ENCODE measurements at regions not wholly inside any gene's neighbourhood (a gene's known extent, or its start where the extent isn't known, plus 50 kb on each side); places are given as distances from the start of the nearest gene placed in this dataset.

DNA sequence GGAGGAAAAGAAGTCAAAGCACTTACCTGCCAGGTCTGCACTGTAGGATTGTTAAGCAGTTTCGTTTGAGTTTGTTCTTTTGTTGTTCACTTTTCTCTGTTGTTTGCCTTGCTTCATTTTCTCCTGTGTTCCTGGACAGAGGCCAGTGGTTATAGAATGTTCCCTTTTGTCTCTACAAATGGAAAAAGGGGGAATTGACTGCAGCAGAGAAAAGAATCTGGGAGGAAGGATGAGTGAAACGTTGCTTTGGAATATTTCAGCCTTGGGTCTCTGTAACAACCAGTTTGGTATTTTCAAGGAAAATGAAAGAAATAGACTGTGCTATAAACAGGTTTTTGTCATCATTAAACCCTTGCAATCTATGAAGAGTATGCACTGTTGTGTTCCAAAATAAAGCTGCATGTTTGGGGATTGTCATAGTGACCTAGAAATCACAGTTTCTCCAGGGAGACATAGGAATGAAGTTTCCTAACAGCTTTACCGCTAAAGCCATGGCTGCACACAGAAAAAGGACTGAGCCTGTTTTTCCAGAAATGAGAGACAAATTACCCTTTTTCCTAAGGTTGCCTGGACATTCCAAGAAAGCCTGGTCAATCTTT is 60.8 kb upstream of the HABP2 start:
- WGBS, 2 donors = 30 to 33% methylated on average over 3 of the region's 3 CpGs
- DNase-seq (no peak), ATAC-seq (peak; percentile 54)
- no peak for TF ChIP-seq POLR2A (IDR thresholded peaks at IDR 0.05)
- TF ChIP-seq, protein P1, sequence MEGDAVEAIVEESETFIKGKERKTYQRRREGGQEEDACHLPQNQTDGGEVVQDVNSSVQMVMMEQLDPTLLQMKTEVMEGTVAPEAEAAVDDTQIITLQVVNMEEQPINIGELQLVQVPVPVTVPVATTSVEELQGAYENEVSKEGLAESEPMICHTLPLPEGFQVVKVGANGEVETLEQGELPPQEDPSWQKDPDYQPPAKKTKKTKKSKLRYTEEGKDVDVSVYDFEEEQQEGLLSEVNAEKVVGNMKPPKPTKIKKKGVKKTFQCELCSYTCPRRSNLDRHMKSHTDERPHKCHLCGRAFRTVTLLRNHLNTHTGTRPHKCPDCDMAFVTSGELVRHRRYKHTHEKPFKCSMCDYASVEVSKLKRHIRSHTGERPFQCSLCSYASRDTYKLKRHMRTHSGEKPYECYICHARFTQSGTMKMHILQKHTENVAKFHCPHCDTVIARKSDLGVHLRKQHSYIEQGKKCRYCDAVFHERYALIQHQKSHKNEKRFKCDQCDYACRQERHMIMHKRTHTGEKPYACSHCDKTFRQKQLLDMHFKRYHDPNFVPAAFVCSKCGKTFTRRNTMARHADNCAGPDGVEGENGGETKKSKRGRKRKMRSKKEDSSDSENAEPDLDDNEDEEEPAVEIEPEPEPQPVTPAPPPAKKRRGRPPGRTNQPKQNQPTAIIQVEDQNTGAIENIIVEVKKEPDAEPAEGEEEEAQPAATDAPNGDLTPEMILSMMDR (IDR thresholded peaks at IDR 0.05) = no peak
- no peak overlapping the region for H3K4me3 ChIP-seq
- no peak overlapping the region for H3K27ac ChIP-seq
- H3K27me3 ChIP-seq = no peaks in the 10 kb centered on the region
- no peaks in the 10 kb centered on the region for H3K9me3 ChIP-seq
- H3K4me1 ChIP-seq = no peaks in the 10 kb centered on the region
- H3K36me3 ChIP-seq (replicated peaks in 1 of 2; ENCODE audit: insufficient read depth in 1 of 2, low read depth in 2 of 2) = no peaks in the 10 kb centered on the region
- intact Hi-C loops (cut with DNase I) = no loop called here

DNA sequence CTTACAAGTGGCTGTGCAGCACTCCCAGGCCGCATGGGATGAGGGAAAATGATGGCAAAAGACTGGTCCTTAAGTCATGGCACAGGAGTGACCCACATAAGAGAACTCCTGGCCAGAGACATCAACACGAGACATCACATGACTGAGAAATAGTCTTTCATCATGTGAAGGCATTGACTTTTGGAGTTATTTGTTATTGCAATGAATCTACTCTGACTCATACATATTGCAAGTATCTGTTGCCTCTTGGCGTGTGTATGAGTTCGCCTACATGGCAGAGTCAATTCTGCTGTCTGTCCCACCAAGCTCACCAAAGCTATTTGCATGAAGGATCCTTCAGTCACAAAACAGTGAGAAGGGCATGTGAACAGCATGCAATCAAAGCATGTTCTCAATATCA is 59.7 kb upstream of the HABP2 start:
- TF ChIP-seq POLR2A (IDR thresholded peaks at IDR 0.05) = no peak
- TF ChIP-seq, protein P1 (IDR thresholded peaks at IDR 0.05) = no peak
- H3K27ac ChIP-seq = no peak overlapping the region
- no peaks in the 10 kb centered on the region for H3K4me1 ChIP-seq
- no peak for ATAC-seq
- intact Hi-C loops (cut with DNase I) = no loop called here
- H3K9me3 ChIP-seq = no peaks in the 10 kb centered on the region
- no peak overlapping the region for H3K4me3 ChIP-seq
- no peaks in the 10 kb centered on the region for H3K36me3 ChIP-seq (replicated peaks in 1 of 2; ENCODE audit: insufficient read depth in 1 of 2, low read depth in 2 of 2)
- no peak for DNase-seq
- H3K27me3 ChIP-seq = no peaks in the 10 kb centered on the region
- WGBS, 2 donors = 95 to 97% methylated on average over 4 of the region's 4 CpGs

DNA sequence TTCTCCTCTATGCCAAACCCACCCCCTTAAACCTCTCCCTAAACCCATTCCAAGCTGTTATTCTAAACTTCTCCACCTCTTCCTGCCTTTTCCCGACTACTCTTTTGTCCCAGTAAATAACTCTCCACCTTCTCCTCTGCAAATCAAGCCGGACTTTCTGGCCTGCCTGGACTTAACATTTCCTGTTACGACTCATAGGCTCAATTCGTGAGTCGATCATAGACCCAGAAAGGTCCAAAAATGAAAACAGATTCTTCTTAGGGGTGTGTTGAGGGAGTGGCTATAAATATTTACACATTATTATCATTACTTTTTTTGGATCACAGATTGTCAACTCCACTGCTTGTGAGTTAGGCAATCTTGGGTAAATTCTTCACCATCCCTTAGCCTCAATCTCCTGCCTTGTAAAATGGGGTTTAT is 59.0 kb upstream of the HABP2 start:
- WGBS, 2 donors = 79 to 83% methylated on average over 5 of the region's 5 CpGs
- H3K27me3 ChIP-seq = no peaks in the 10 kb centered on the region
- H3K4me3 ChIP-seq = no peak overlapping the region
- H3K9me3 ChIP-seq = no peaks in the 10 kb centered on the region
- no peaks in the 10 kb centered on the region for H3K4me1 ChIP-seq
- TF ChIP-seq, protein P1 (IDR thresholded peaks at IDR 0.05) = no peak
- TF ChIP-seq POLR2A (IDR thresholded peaks at IDR 0.05) = no peak
- no peaks in the 10 kb centered on the region for H3K36me3 ChIP-seq (replicated peaks in 1 of 2; ENCODE audit: insufficient read depth in 1 of 2, low read depth in 2 of 2)
- H3K27ac ChIP-seq = no peak overlapping the region
- intact Hi-C loops (cut with DNase I) = no loop called here
- no peak for ATAC-seq
- no peak for DNase-seq

DNA sequence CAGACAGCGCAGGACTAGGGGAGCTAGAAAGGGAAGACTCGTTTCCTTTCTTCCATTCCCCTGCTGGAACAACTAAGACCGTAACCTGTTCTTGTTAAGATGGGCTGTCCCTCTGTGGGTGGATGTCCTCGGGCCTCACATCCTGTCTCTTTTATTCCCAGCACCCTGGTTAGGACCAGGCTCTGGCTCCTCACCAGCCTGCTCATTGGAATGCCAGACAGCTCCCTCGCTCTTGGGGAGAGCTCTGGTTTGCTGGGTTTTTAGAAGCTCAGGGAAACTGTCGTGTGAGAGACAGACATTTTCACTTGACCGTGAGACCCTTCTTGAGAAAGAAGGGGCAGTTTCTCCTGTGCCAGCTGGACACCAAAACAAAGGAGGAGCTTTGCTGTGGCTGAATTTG is 58.1 kb upstream of the HABP2 start:
- DNase-seq = no peak
- H3K9me3 ChIP-seq = no peaks in the 10 kb centered on the region
- no peaks in the 10 kb centered on the region for H3K36me3 ChIP-seq (replicated peaks in 1 of 2; ENCODE audit: insufficient read depth in 1 of 2, low read depth in 2 of 2)
- intact Hi-C loops (cut with DNase I) = no loop called here
- no peak overlapping the region for H3K4me3 ChIP-seq
- no peak for TF ChIP-seq POLR2A (IDR thresholded peaks at IDR 0.05)
- TF ChIP-seq, protein P1 (IDR thresholded peaks at IDR 0.05) = no peak
- no peak for ATAC-seq
- H3K27me3 ChIP-seq = no peaks in the 10 kb centered on the region
- H3K4me1 ChIP-seq = no peaks in the 10 kb centered on the region
- WGBS, 2 donors = 82 to 86% methylated on average over 7 of the region's 7 CpGs
- H3K27ac ChIP-seq = no peak overlapping the region

DNA sequence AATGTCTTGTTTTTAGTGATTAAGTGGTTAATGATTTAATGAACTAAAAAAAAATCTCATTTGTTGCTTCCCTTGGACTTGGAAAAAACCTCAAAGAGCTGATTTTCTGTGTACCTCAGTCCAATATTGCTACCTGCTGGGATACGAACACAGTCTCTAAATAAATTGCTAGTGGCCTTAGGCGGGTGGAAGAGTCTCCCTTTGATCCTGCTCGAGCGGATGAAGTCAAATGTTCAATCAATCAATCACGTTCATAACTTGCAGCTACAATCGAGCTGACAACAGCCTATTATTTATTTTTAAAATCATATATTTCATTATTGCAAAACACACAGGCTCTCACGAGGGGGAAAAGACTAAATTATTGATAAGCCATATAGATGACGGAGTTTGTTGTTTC is 57.3 kb upstream of the HABP2 start:
- 81% methylated on average over 8 of the region's 8 CpGs for whole genome bisulfite sequencing, 2 donors
- Histone ChIP-seq H3K36me3 (replicated peaks in 1 of 2; ENCODE audit: insufficient read depth in 1 of 2, low read depth in 2 of 2) (no peaks in the 10 kb centered on the region), H3K4me3 (no peak overlapping the region), H3K9me3 (no peaks in the 10 kb centered on the region), H3K4me1 (no peaks in the 10 kb centered on the region), H3K27ac (no peak overlapping the region), H3K27me3 (no peaks in the 10 kb centered on the region)
- intact Hi-C loops (cut with DNase I) = no loop called here
- DNase-seq (no peak), ATAC-seq (no peak)
- no peak for TF ChIP-seq POLR2A (IDR thresholded peaks at IDR 0.05)
- TF ChIP-seq, protein P1 (IDR thresholded peaks at IDR 0.05) = no peak

All from body of pancreas (tissue), 4 donors.